Pancreas (tissue), 10 donors: ENCODE measurements at regions not wholly inside any gene's neighbourhood (a gene's known extent, or its start where the extent isn't known, plus 50 kb on each side); places are given as distances from the start of the nearest gene placed in this dataset.
"Not testable (repeated sequence)": the region's sequence is repeated elsewhere in the genome, so short reads cannot be mapped to it uniquely, and the experiment has no call there.

Source experiments
- ATAC-seq, 4 donors: fragments of 200-7000 bp; cut with Tn5 transposase; one replicate each; pipeline versions ENCODE4 v1.8.0 to v1.9.1; 2020; ENCODE audit warnings: mild to moderate bottlenecking in 4 of 4, moderate library complexity in 4 of 4
- DNase-seq, 6 donors: peaks; one replicate each; pipeline ENCODE4 v3.0.0-alpha.2; 2020
- FAIRE-seq: peaks from 2 replicates; lab custom pipeline; 2012; peaks lifted over from hg19 to GRCh38; lab: Jason Lieb, UNC
- H3K27ac ChIP-seq, 4 donors: fragments of 200-600 bp; sonication (generic); 1 replicate in 3 of 4; 2 replicates in 1 of 4; pipeline versions ENCODE4 v1.5.0 to v1.8.0; 2020
- H3K27me3 ChIP-seq, 4 donors: fragments of 200-600 bp; one replicate each; pipeline ENCODE4 v1.8.0; 2021
- H3K36me3 ChIP-seq, 3 donors: fragments of 200-600 bp; sonication (generic) in 1 of 3; one replicate each; pipeline versions ENCODE4 v1.5.0 to v1.8.0; 2020 to 2021
- H3K4me1 ChIP-seq, 3 donors: fragments of 200-600 bp; one replicate each; pipeline ENCODE4 v1.8.0; 2021
- H3K4me3 ChIP-seq, 4 donors: fragments of 200-600 bp; sonication (generic) in 2 of 4; one replicate each; pipeline versions ENCODE4 v1.5.0 to v1.8.0; 2020 to 2021
- H3K9me3 ChIP-seq, 4 donors: fragments of 200-600 bp; one replicate each; pipeline ENCODE4 v1.8.0; 2021
- WGBS, 2 donors: extraction: QIAGEN DNeasy Blood & Tissue Kit; methylation state at CpG; one replicate each; pipeline ENCODE4 v1.1.7; 2013; 5-methylcytosine and 5-hydroxymethylcytosine counted together
- intact Hi-C, 3 donors: fragments of 100-400 bp; cut with DNase I; formaldehyde crosslinking; loops; one replicate each; pipeline versions ENCODE4 v1.11.1 to v1.14.2; 2022
- donor health status: healthy with polysubstance abuse.
- donor health status: DM: no; HTN: no; CAD: no; lungs with moderate emphysema.
- donor health status: DM: no; HTN: no; CAD: no.
- donor health status: control.
- donor health status: control.
- donor health status: Bipolar disorder and iron deficiency.
- donor health status: DM: yes; HTN: yes; CAD: no.
- donor health status: DM: no; HTN: no; CAD: no.
- donor health status: DM: no; HTN: no; CAD: no.
- donor health status: DM: yes; HTN: yes; CAD: no.

DNA sequence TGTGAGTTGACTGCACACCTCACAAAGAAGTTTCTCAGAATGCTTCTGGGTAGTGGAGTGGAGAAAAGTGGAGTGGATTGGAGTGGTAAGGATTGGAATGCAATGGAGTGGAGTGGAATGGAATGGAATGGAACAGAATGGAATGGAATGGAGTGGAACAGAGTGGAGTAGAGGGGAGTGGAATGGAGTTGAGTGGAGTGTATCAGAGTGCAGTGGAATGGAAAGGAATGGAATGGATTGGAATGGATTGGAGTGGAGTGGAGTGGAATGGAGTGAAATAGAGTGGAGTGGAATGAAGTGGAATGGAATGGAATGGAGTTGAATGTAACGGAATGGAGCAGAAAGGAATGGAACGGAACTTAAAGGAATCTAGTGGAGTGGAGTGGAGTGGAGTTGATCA is 5194.2 kb upstream of the TPTE start:
- H3K27me3 ChIP-seq, ATAC-seq, H3K36me3 ChIP-seq, intact Hi-C loops, FAIRE-seq, H3K27ac ChIP-seq, DNase-seq, H3K4me1 ChIP-seq, H3K4me3 ChIP-seq, H3K9me3 ChIP-seq: not testable (repeated sequence)
- no CpG with 5 or more reads among the region's 2 CpGs for WGBS, 2 donors

DNA sequence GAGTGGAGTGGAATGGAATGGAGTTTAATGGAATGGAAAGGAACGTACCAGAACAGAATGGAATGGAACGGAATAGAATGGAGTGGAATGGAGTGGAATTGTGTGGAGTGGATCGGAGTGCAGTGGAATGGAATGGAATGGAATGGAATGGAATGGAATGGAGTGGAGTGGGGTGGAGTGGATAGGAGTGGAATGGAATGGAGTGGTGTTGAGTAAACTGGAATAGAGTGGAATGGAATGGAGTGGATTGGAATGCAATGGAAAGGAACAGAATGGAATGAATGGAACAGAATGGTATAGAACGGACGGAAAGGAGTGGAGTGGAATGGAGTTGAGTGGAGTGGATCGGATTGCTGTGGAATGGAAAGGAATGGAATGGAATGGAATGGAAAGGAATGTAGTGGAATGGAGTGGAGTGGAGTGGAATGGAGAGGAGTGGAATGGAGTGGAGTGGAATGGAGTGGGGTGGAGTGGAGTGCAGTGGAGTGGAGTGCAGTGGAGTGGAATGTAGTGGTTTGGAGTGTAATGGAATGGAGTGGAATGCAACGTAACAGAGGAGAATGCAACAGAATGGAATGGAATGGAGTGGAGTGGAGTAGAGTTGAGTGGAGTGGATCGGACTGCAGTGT is 5192.0 kb upstream of the TPTE start:
- H3K4me1 ChIP-seq, intact Hi-C loops, DNase-seq, H3K9me3 ChIP-seq, H3K4me3 ChIP-seq, H3K27me3 ChIP-seq, H3K36me3 ChIP-seq, H3K27ac ChIP-seq, FAIRE-seq: not testable (repeated sequence)
- 60 to 75% methylated on average over 2 of the region's 8 CpGs for WGBS, 2 donors
- peak in 1 of 4 donors; percentile 32 for ATAC-seq

DNA sequence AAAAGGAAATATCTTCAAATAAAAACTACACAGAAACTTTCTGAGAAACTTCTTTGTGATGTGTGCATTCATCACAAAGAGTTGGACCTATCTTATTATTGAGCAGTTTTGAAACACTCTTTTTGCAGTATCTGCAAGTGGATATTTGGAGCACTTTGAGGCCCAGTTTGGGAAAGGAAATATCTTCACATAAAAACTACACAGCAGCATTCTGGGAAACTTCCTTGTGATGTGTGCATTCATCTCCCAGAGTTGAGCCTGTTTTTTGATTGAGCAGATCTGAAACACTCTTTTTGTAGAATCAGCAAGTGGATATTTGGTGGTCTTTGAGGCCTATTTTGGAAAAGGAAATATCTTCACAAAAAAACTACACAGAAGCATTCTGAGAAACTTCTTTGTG is 5163.5 kb upstream of the TPTE start:
- FAIRE-seq, H3K9me3 ChIP-seq, H3K4me1 ChIP-seq, ATAC-seq, H3K36me3 ChIP-seq, DNase-seq, H3K4me3 ChIP-seq, intact Hi-C loops, H3K27ac ChIP-seq, H3K27me3 ChIP-seq: not testable (repeated sequence)
